ENCODE measurements at regions not wholly inside any gene's neighbourhood (a gene's known extent, or its start where the extent isn't known, plus 50 kb on each side); places are given as distances from the start of the nearest gene placed in this dataset.

DNA sequence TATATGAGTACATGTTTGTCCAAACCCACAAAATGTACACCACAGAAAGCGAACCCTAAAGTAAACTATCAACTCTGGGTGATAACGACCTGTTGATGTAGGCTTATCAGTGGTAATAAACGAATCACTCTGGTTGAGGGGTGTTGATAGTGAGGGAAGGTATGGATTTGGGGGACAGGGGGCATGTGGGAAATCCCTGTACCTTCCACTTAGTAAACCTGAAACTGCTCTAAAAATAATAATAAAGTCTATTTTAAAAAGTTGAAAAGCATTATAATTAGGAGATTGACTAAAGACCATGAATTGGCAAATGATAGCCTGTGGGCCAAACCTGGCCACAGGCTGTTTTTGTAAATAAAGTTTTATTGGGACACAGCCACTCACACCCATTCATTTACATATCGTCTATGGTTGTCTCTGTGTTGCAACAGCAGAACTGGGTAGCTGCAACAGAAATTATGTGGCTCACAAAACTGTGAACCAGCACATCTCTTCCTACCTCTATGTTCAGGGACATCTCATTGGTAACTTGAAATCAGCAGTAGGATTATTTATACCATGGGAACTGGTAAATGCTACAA is 85.5 kb upstream of the CDYL2 start:
- TF ChIP-seq, protein P1, sequence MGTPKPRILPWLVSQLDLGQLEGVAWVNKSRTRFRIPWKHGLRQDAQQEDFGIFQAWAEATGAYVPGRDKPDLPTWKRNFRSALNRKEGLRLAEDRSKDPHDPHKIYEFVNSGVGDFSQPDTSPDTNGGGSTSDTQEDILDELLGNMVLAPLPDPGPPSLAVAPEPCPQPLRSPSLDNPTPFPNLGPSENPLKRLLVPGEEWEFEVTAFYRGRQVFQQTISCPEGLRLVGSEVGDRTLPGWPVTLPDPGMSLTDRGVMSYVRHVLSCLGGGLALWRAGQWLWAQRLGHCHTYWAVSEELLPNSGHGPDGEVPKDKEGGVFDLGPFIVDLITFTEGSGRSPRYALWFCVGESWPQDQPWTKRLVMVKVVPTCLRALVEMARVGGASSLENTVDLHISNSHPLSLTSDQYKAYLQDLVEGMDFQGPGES (IDR thresholded peaks at IDR 0.05; ENCODE audit: low read depth, low read length) = no peak
- no peak for TF ChIP-seq YY1 (IDR thresholded peaks at IDR 0.05; ENCODE audit: low read depth)
- TF ChIP-seq POLR2AphosphoS5 (IDR thresholded peaks at IDR 0.05; ENCODE audit: low read depth, low read length) = no peak
- no peak for TF ChIP-seq TCF12 (IDR thresholded peaks at IDR 0.05)
- no peak for TF ChIP-seq TAF1 (IDR thresholded peaks at IDR 0.05; ENCODE audit: borderline replicate concordance, low read depth, low read length)
- no peak for TF ChIP-seq ELF1 (IDR thresholded peaks at IDR 0.05)
